HG02610 (cell line): ENCODE measurements at regions not wholly inside any gene's neighbourhood (a gene's known extent, or its start where the extent isn't known, plus 50 kb on each side); places are given as distances from the start of the nearest gene placed in this dataset.

Experiments
- ATAC-seq: cut with Tn5 transposase; IDR thresholded peaks from one replicate; pipeline ENCODE4 v1.9.1; 2021; ENCODE audit warnings: mild to moderate bottlenecking, moderate library complexity; ENCODE audit not compliant: unreplicated experiment

DNA sequence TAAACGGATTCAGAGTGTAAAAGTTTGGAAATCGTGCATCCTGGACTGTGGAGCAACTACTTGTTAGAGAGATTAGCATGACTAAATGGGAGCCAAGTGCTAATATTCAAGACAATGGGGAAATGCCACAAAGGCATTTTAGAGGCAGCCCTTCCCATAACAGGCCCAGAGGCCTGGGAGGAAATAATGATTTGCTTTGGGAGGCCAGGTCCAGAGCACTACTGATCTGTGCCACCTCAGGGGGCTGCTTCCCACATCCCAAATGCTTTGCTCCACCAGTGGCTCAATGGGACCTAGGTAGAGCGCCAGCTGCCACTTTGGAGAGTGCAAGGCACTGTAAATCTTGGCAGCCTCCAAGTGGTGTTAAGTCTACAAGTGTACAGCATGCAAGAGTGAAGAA lies 91.9 kb upstream of the HSF2 start:
- no peak for ATAC-seq

GRCh38 chr6:122308074-122308473 lies 91.4 kb upstream of the HSF2 start:
- ATAC-seq = no peak

- no peak for ATAC-seq
Measured at GRCh38 chr6:122315842-122316241, 83.6 kb upstream of the HSF2 start.

GRCh38 chr6:122322824-122323223 lies 76.6 kb upstream of the HSF2 start:
- peak; percentile 51 for ATAC-seq

DNA sequence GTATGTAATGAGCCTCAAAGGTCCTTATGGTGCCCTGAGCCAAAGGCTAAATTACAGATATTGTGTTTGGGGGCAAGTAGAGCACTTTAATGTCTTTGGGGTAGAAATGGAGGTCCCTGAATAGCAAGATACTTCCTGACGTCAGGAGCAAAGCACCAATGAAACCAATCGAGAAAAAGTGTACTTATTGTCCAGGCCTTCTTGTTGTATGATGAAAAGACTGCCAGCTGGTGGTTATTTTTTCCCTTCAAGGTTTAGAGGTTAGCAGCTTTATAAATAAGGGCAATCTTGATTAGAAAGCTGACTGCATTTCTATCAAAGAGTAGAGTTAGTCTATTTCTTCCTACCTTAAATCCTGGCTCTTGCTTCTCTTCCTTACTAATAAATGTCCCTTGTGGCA lies 76.1 kb upstream of the HSF2 start:
- peak; percentile 24 for ATAC-seq

DNA sequence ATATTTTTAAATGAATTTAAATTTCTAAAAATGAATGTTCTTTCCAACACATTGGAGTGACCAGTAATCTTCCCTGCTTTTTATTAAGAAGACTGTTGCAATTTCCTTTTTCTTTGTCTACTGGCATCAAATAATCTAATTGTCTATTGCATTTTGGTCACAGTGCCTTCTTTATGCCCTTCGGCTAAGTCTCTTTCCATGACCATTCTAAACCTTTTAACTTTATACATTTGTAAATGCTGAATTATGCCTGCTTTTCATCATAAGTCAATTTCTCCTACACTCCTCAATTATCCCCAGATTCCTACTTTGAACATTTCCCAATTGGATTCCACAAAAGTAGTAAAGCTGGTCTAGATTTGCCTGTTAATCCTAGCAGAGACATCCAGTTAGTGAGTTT lies 69.1 kb upstream of the HSF2 start:
- no peak for ATAC-seq

DNA sequence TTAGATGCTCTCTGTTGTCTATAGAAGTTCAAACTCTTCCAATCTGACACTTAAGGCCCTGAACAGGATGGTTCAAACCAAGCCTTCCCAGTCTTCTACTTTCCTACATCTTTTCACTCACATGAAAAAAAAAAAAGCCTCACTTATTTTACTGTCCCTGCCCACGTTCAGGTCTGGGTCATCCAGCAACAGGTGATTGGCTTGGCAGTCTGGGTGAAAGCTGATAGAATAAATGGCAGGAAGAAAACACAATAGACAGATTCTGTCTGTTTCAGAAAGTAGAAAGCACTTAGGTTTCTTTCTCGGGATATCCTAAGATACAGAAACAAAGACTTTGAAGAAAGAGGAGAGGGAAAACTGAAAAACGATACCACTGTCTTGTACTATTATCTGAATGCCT lies 61.8 kb upstream of the HSF2 start:
- ATAC-seq = no peak

DNA sequence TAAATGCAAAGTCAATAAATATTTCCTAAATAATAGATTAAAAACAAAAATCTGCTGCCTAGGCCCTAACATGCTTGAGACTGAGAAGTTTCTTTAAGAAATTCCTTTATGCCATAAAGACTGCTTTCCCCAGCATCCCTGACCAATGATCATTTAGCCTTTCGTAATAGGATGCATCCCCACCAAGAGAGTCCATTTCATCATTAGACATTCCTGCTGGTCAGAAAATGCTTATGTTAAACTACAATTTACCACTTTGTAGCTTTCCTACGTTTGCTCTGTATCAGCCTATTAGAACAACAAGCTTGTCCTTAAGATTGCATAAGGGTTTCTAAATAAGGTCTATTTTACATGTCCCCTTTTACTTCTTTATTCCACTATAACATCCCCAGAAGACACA lies 59.8 kb upstream of the HSF2 start:
- ATAC-seq = no peak

- no peak for ATAC-seq
Measured at GRCh38 chr6:122347280-122347679, 52.2 kb upstream of the HSF2 start.

DNA sequence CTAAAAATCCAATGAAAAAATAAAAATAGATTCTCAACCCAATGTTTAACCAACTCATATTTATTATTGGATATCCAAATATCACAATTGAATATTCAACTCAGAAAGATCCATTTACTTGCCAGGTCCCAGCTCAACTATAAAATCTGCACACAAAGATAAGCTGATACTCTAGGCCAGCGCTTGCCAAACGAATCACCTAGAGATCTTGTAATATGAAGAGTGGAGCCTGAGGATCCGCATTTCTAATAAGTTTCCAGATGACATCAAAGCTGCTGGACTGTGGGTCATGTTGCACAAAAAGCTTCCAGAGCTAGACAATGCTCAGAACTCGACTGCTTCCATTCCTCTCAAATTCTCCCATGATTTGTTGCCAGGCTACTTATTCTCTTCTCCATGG lies 51.7 kb upstream of the HSF2 start:
- no peak for ATAC-seq
